CD4-positive, alpha-beta T cell treated with Interleukin-12 subunit alpha and Interleukin-12 subunit beta, for 1 hour (primary cell): ENCODE measurements at regions not wholly inside any gene's neighbourhood (a gene's known extent, or its start where the extent isn't known, plus 50 kb on each side); places are given as distances from the start of the nearest gene placed in this dataset.
"Not testable (repeated sequence)": the region's sequence is repeated elsewhere in the genome, so short reads cannot be mapped to it uniquely, and the experiment has no call there.

Experiments used
- DNase-seq: peaks from one replicate; pipeline ENCODE4 v3.0.0-alpha.2; 2020

GRCh38 chr1:148679050-148679786 is 69.4 kb upstream of the NUDT4B start:
- DNase-seq: peak; percentile 48

GRCh38 chr1:148679787-148680326 is 68.7 kb upstream of the NUDT4B start:
- DNase-seq: not testable (repeated sequence)

GRCh38 chr1:148686735-148687134 is 61.8 kb upstream of the NUDT4B start:
- DNase-seq: not testable (repeated sequence)

GRCh38 chr1:148687376-148687775 is 61.2 kb upstream of the NUDT4B start:
- not testable (repeated sequence) for DNase-seq
